ENCODE measurements at regions not wholly inside any gene's neighbourhood (a gene's known extent, or its start where the extent isn't known, plus 50 kb on each side); places are given as distances from the start of the nearest gene placed in this dataset.
"Not testable (repeated sequence)": the region's sequence is repeated elsewhere in the genome, so short reads cannot be mapped to it uniquely, and the experiment has no call there.

DNA sequence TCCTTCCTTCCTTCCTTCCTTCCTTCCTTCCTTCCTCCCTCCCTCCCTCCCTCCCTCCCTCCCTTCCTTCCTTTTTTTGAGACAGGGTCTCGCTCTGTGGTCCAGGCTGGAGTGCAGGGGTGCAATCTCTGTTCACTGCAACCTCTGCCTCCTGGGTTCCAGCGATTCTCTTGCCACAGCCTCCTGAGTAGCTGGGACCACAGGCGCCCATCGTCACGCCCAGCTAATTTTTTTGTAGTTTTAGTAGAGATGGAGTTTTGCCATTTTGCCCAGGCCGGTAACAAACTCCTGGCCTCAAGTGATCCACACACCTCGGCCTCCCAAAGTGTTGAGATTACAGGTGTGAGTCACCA lies 50.9 kb downstream of the SMIM38 start:
- not testable (repeated sequence) for H3K4me1 ChIP-seq (ENCODE audit: insufficient read depth); ATAC-seq; H3K4me3 ChIP-seq; H3K79me2 ChIP-seq (replicated peaks; ENCODE audit: insufficient read depth); H3K27ac ChIP-seq (ENCODE audit: low read depth); H3K27me3 Mint-ChIP-seq (ENCODE audit: insufficient read depth, low read depth, poor library complexity); H3K27me3 ChIP-seq (ENCODE audit: insufficient read depth); H3K9me2 ChIP-seq (ENCODE audit: insufficient read depth); H3K27ac Mint-ChIP-seq; H3K4me3 Mint-ChIP-seq; H4K20me1 ChIP-seq (replicated peaks; ENCODE audit: insufficient read depth); DNase-seq (ENCODE audit: low spot score); H3K36me3 Mint-ChIP-seq (ENCODE audit: low read depth); H3K4me1 Mint-ChIP-seq; H2AFZ ChIP-seq; H3F3A ChIP-seq (replicated peaks; ENCODE audit: low read depth); H3K4me2 ChIP-seq; H3K9me3 Mint-ChIP-seq; H3K36me3 ChIP-seq (ENCODE audit: insufficient read depth)

DNA sequence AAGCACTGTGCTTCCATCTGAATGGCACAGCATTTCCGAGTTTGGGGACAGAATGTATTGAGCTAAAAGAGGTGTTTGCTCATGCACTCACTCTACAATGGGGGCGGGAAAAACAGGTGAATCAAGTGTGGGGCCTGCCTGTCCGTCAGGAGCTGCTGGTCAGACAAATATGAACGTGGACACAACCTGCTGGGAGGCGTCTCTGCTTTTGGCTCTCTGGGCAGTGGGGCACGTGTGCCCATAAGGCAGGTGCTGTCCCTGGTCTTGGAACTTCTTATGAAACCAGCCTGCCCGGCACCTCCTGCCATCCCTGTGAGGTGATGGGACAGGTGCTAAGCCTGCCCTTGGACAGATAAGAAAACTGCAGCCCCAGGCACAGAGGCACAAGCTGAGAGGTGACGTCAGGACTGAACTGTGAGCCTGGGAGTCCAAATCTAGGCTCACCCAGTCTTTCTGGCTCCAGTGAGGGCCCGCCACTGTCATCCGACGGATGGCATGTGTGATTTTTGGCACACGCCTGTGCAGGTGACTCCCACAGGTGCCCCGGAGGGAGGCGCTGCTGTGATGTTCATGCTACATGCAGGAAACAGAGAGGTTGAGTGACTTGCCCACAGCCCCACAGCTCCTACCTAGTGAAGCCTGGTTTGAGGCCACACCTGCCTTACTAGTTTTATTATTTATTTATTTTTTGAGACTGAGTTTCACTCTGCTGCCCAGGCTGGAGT lies 51.6 kb downstream of the SMIM38 start:
- Histone ChIP-seq H3K27ac (ENCODE audit: low read depth) (no peak overlapping the region), H3K9me2 (ENCODE audit: insufficient read depth) (no peaks in the 10 kb centered on the region), H3K4me1 (ENCODE audit: insufficient read depth) (no peaks in the 10 kb centered on the region), H4K20me1 (replicated peaks; ENCODE audit: insufficient read depth) (no peaks in the 10 kb centered on the region), H3K36me3 (ENCODE audit: insufficient read depth) (no peaks in the 10 kb centered on the region), H3F3A (replicated peaks; ENCODE audit: low read depth) (no peaks in the 10 kb centered on the region), H2AFZ (peak overlapping the region; percentile 38; the same call in 1 of the 2 replicates), H3K27me3 (ENCODE audit: insufficient read depth) (no peaks in the 10 kb centered on the region), H3K4me2 (no peak overlapping the region), H3K4me3 (no peak overlapping the region), H3K79me2 (replicated peaks; ENCODE audit: insufficient read depth) (no peaks in the 10 kb centered on the region)
- H3K4me1 Mint-ChIP-seq: peaks cover 9% of the 10 kb centered on the region
- no peak overlapping the region for H3K4me3 Mint-ChIP-seq
- H3K9me3 Mint-ChIP-seq: peaks cover 3% of the 10 kb centered on the region; the same call in 1 of the 3 replicates
- no peak overlapping the region for H3K27ac Mint-ChIP-seq
- ATAC-seq (no peak), DNase-seq (ENCODE audit: low spot score) (no peak)
- TF ChIP-seq CREB1 (CRISPR knock-in tag; IDR thresholded peaks at IDR 0.05; ENCODE audit: low read depth) (no peak), NANOG (IDR thresholded peaks at IDR 0.05; ENCODE audit: borderline replicate concordance) (no peak), ZNF331 (CRISPR knock-in tag; IDR thresholded peaks at IDR 0.05; ENCODE audit: low read depth) (no peak), JUNB (IDR thresholded peaks at IDR 0.05; ENCODE audit: unreplicated experiment) (no peak)
- TF ChIP-seq, protein P1, sequence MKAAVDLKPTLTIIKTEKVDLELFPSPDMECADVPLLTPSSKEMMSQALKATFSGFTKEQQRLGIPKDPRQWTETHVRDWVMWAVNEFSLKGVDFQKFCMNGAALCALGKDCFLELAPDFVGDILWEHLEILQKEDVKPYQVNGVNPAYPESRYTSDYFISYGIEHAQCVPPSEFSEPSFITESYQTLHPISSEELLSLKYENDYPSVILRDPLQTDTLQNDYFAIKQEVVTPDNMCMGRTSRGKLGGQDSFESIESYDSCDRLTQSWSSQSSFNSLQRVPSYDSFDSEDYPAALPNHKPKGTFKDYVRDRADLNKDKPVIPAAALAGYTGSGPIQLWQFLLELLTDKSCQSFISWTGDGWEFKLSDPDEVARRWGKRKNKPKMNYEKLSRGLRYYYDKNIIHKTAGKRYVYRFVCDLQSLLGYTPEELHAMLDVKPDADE (IDR thresholded peaks at IDR 0.05): no peak
- TF ChIP-seq, protein P2, sequence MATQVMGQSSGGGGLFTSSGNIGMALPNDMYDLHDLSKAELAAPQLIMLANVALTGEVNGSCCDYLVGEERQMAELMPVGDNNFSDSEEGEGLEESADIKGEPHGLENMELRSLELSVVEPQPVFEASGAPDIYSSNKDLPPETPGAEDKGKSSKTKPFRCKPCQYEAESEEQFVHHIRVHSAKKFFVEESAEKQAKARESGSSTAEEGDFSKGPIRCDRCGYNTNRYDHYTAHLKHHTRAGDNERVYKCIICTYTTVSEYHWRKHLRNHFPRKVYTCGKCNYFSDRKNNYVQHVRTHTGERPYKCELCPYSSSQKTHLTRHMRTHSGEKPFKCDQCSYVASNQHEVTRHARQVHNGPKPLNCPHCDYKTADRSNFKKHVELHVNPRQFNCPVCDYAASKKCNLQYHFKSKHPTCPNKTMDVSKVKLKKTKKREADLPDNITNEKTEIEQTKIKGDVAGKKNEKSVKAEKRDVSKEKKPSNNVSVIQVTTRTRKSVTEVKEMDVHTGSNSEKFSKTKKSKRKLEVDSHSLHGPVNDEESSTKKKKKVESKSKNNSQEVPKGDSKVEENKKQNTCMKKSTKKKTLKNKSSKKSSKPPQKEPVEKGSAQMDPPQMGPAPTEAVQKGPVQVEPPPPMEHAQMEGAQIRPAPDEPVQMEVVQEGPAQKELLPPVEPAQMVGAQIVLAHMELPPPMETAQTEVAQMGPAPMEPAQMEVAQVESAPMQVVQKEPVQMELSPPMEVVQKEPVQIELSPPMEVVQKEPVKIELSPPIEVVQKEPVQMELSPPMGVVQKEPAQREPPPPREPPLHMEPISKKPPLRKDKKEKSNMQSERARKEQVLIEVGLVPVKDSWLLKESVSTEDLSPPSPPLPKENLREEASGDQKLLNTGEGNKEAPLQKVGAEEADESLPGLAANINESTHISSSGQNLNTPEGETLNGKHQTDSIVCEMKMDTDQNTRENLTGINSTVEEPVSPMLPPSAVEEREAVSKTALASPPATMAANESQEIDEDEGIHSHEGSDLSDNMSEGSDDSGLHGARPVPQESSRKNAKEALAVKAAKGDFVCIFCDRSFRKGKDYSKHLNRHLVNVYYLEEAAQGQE (IDR thresholded peaks at IDR 0.05; ENCODE audit: unreplicated experiment): no peak
- H3K27me3 Mint-ChIP-seq (ENCODE audit: insufficient read depth, low read depth, poor library complexity): peaks cover 5% of the 10 kb centered on the region
- no peaks in the 10 kb centered on the region for H3K36me3 Mint-ChIP-seq (ENCODE audit: low read depth)

Data from GM23338 (cell line).